Lung (tissue), 11 donors: ENCODE measurements at regions not wholly inside any gene's neighbourhood (a gene's known extent, or its start where the extent isn't known, plus 50 kb on each side); places are given as distances from the start of the nearest gene placed in this dataset.

Experiments used
- ATAC-seq: fragments of 200-7000 bp; cut with Tn5 transposase; one replicate; pipeline ENCODE4 v1.9.1; 2020; ENCODE audit warnings: moderate number of reproducible peaks; ENCODE audit not compliant: insufficient read depth, low FRiP score
- DNase-seq, 3 donors: peaks; one replicate each; pipeline ENCODE4 v3.0.0-alpha.2; 2013 to 2017
- H3K27ac ChIP-seq, 2 donors: one replicate each; pipeline ENCODE4 v1.5.1; 2013; ENCODE audit warnings: mild to moderate bottlenecking in 2 of 2, moderate library complexity in 2 of 2, control low read depth in 1 of 2, inconsistent platforms in 1 of 2, low read depth in 1 of 2, low read length in 1 of 2
- H3K27me3 ChIP-seq, 3 donors: one replicate each; pipeline ENCODE4 v1.5.1; 2013; ENCODE audit warnings: low read length in 2 of 3; ENCODE audit not compliant: control insufficient read depth in 3 of 3, insufficient read depth in 3 of 3
- H3K36me3 ChIP-seq, 4 donors: one replicate each; pipeline ENCODE4 v1.5.1; 2013; ENCODE audit warnings: low read length in 4 of 4, mild to moderate bottlenecking in 1 of 4, moderate library complexity in 1 of 4; ENCODE audit not compliant: control insufficient read depth in 4 of 4, insufficient read depth in 4 of 4
- H3K4me1 ChIP-seq, 5 donors: one replicate each; pipeline ENCODE4 v1.5.1; 2013; ENCODE audit warnings: low read length in 5 of 5, mild to moderate bottlenecking in 2 of 5, moderate library complexity in 1 of 5; ENCODE audit not compliant: control insufficient read depth in 5 of 5, insufficient read depth in 5 of 5
- H3K4me3 ChIP-seq: one replicate; pipeline ENCODE4 v1.5.1; 2013; ENCODE audit warnings: mild to moderate bottlenecking, control low read depth, moderate library complexity
- H3K9ac ChIP-seq, 2 donors: one replicate each; pipeline ENCODE4 v1.5.1; 2013; ENCODE audit warnings: low read length in 2 of 2, control low read depth in 1 of 2; ENCODE audit not compliant: insufficient read depth in 1 of 2
- H3K9me3 ChIP-seq, 4 donors: one replicate each; pipeline ENCODE4 v1.5.1; 2013; ENCODE audit warnings: low read length in 3 of 4, mild to moderate bottlenecking in 1 of 4, moderate library complexity in 1 of 4; ENCODE audit not compliant: control insufficient read depth in 4 of 4, insufficient read depth in 3 of 4
- WGBS, 2 donors: extraction: QIAGEN DNeasy Blood & Tissue Kit; methylation state at CpG; one replicate each; pipeline ENCODE4 v1.1.7; 2013; 5-methylcytosine and 5-hydroxymethylcytosine counted together
- TF ChIP-seq, protein P1 (sequence below): IDR thresholded peaks from 2 replicates; pipeline ENCODE4 v1.5.1; 2012; ENCODE audit warnings: mild to moderate bottlenecking; ENCODE audit errors: control extremely low read depth, extremely low read depth
- donor health status: control.
- donor health status: control.
- donor health status: Bipolar disorder and iron deficiency.
- donor health status: healthy.
- donor health status: DM: yes; HTN: yes; CAD: no.

GRCh38 chr10:117944676-117945447, 101.9 kb downstream of the RAB11FIP2 start:
- no peaks in the 10 kb centered on the region for H3K4me1 ChIP-seq
- TF ChIP-seq, protein P1, sequence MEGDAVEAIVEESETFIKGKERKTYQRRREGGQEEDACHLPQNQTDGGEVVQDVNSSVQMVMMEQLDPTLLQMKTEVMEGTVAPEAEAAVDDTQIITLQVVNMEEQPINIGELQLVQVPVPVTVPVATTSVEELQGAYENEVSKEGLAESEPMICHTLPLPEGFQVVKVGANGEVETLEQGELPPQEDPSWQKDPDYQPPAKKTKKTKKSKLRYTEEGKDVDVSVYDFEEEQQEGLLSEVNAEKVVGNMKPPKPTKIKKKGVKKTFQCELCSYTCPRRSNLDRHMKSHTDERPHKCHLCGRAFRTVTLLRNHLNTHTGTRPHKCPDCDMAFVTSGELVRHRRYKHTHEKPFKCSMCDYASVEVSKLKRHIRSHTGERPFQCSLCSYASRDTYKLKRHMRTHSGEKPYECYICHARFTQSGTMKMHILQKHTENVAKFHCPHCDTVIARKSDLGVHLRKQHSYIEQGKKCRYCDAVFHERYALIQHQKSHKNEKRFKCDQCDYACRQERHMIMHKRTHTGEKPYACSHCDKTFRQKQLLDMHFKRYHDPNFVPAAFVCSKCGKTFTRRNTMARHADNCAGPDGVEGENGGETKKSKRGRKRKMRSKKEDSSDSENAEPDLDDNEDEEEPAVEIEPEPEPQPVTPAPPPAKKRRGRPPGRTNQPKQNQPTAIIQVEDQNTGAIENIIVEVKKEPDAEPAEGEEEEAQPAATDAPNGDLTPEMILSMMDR: no peak
- H3K9ac ChIP-seq: no peak overlapping the region
- H3K4me3 ChIP-seq: no peak overlapping the region
- no peaks in the 10 kb centered on the region for H3K36me3 ChIP-seq
- no peak overlapping the region for H3K27ac ChIP-seq
- H3K27me3 ChIP-seq: peaks cover 0 to 5% (median 0%) of the 10 kb centered on the region in 3 donors
- ATAC-seq (no peak), DNase-seq (no peak)
- H3K9me3 ChIP-seq: no peaks in the 10 kb centered on the region
- 85 to 86% methylated on average over 2 of the region's 2 CpGs for WGBS, 2 donors

GRCh38 chr10:117945651-117946050, 101.1 kb downstream of the RAB11FIP2 start:
- ATAC-seq (no peak), DNase-seq (no peak)
- Histone ChIP-seq H3K9me3 (no peaks in the 10 kb centered on the region), H3K9ac (no peak overlapping the region), H3K36me3 (no peaks in the 10 kb centered on the region), H3K4me1 (no peaks in the 10 kb centered on the region), H3K27me3 (peaks cover 0 to 5% (median 0%) of the 10 kb centered on the region in 3 donors), H3K4me3 (no peak overlapping the region), H3K27ac (no peak overlapping the region)
- WGBS, 2 donors: 89 to 91% methylated on average over 5 of the region's 5 CpGs
- TF ChIP-seq, protein P1: no peak

GRCh38 chr10:117946525-117947070, 100.1 kb downstream of the RAB11FIP2 start:
- 88 to 90% methylated on average over 8 of the region's 8 CpGs for WGBS, 2 donors
- Histone ChIP-seq H3K36me3 (no peaks in the 10 kb centered on the region), H3K9me3 (no peaks in the 10 kb centered on the region), H3K27me3 (peaks cover 0 to 5% (median 0%) of the 10 kb centered on the region in 3 donors), H3K4me3 (no peak overlapping the region), H3K27ac (no peak overlapping the region), H3K4me1 (no peaks in the 10 kb centered on the region), H3K9ac (no peak overlapping the region)
- no peak for DNase-seq
- ATAC-seq: no peak
- TF ChIP-seq, protein P1: no peak
